ENCODE measurements at regions not wholly inside any gene's neighbourhood (a gene's known extent, or its start where the extent isn't known, plus 50 kb on each side); places are given as distances from the start of the nearest gene placed in this dataset.

DNA sequence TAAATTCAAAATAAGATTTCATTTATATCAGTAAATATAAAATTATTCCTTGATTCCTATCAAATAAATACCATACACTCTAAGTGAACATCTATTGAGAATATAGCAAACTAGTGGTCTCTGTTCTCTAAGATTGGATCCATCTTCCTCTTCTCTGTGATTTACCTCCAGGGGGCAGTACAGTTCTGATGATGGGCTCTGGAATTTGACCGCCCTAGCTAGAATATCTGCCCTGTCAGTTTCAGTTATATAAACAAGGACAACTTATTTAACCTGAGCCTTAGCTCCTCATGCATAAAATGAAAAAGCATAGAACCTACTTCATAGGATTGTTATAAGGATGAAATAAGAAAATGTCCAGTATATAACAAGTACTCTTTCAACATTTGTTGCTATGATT, 171.1 kb upstream of the CCDC54 start:
- DNase-seq = peak in 1 of 3 donors; percentile 16
- intact Hi-C loops (cut with DNase I, micrococcal nuclease) = no loop called here
- Histone ChIP-seq H3K36me3 (ENCODE audit: low read depth) (no peaks in the 10 kb centered on the region), H3K9me3 (no peaks in the 10 kb centered on the region), H3K4me3 (no peak overlapping the region), H3K4me1 (ENCODE audit: low read depth) (no peaks in the 10 kb centered on the region)
- no peak for ATAC-seq
- TF ChIP-seq, protein P1, sequence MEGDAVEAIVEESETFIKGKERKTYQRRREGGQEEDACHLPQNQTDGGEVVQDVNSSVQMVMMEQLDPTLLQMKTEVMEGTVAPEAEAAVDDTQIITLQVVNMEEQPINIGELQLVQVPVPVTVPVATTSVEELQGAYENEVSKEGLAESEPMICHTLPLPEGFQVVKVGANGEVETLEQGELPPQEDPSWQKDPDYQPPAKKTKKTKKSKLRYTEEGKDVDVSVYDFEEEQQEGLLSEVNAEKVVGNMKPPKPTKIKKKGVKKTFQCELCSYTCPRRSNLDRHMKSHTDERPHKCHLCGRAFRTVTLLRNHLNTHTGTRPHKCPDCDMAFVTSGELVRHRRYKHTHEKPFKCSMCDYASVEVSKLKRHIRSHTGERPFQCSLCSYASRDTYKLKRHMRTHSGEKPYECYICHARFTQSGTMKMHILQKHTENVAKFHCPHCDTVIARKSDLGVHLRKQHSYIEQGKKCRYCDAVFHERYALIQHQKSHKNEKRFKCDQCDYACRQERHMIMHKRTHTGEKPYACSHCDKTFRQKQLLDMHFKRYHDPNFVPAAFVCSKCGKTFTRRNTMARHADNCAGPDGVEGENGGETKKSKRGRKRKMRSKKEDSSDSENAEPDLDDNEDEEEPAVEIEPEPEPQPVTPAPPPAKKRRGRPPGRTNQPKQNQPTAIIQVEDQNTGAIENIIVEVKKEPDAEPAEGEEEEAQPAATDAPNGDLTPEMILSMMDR (IDR thresholded peaks at IDR 0.05) = no peak

- Histone ChIP-seq H3K4me1 (ENCODE audit: low read depth) (no peaks in the 10 kb centered on the region), H3K9me3 (no peaks in the 10 kb centered on the region), H3K4me3 (no peak overlapping the region), H3K36me3 (ENCODE audit: low read depth) (no peaks in the 10 kb centered on the region)
- no peak for ATAC-seq
- no peak for DNase-seq
- intact Hi-C loops (cut with DNase I, micrococcal nuclease) = no loop called here
- TF ChIP-seq, protein P1 (IDR thresholded peaks at IDR 0.05) = no peak
Observed at GRCh38 chr3:107206945-107207344, 170.3 kb upstream of the CCDC54 start.

GRCh38 chr3:107208100-107208499, 169.1 kb upstream of the CCDC54 start:
- peak; percentile 60 for ATAC-seq
- peak in 1 of 3 donors; percentile 25 for DNase-seq

GRCh38 chr3:107208796-107209195, 168.4 kb upstream of the CCDC54 start:
- Histone ChIP-seq H3K4me1 (ENCODE audit: low read depth) (no peaks in the 10 kb centered on the region), H3K4me3 (no peak overlapping the region), H3K36me3 (ENCODE audit: low read depth) (no peaks in the 10 kb centered on the region)

More at GRCh38 chr3:107208100-107208499, 169.1 kb upstream of the CCDC54 start:
- H3K4me3 ChIP-seq = no peak overlapping the region
- intact Hi-C loops (cut with DNase I, micrococcal nuclease) = no loop called here
- H3K36me3 ChIP-seq (ENCODE audit: low read depth) = no peaks in the 10 kb centered on the region
- H3K9me3 ChIP-seq = no peaks in the 10 kb centered on the region
- no peaks in the 10 kb centered on the region for H3K4me1 ChIP-seq (ENCODE audit: low read depth)
- TF ChIP-seq, protein P1 (IDR thresholded peaks at IDR 0.05) = no peak

DNA sequence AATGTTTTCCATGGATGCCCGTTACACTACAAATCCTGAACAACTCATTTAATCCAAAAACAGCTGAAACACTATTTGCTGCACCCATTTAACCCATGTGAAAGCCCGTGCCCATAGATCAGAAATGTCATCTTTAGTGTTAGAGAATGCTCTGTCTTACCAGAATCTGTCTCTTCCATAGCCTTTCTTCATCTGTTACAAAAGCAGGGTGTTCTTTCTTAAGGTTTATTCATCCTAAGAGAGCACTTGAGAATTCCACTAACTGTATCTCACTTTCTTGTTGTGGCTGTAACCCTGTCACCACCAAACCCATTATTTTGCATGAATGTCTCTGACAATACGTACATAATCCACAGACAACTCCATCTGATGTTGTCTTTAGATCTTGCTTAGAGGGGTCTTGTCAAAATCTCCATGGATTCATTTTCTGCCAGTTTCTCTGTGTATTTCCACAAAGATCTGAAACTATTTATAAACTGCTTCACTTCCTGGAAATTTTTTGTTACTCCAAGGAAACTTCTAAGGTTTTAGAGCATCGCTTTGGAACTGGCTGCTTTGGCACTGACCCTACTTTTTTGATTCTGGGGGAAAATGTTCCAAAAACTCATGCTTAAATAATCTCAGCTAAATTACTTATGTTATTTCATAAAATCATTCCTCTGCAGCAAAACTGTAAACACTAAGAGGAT, 167.8 kb upstream of the CCDC54 start:
- Histone ChIP-seq H3K4me3 (no peak overlapping the region), H3K4me1 (ENCODE audit: low read depth) (no peaks in the 10 kb centered on the region), H3K9me3 (no peaks in the 10 kb centered on the region), H3K36me3 (ENCODE audit: low read depth) (no peaks in the 10 kb centered on the region)
- no peak for ATAC-seq
- no peak for DNase-seq
- intact Hi-C loops (cut with DNase I, micrococcal nuclease) = no loop called here
- TF ChIP-seq, protein P1 (IDR thresholded peaks at IDR 0.05) = no peak

More at GRCh38 chr3:107208796-107209195, 168.4 kb upstream of the CCDC54 start:
- DNase-seq (no peak), ATAC-seq (no peak)
- intact Hi-C loops (cut with DNase I, micrococcal nuclease) = no loop called here
- TF ChIP-seq, protein P1 (IDR thresholded peaks at IDR 0.05) = no peak
- H3K9me3 ChIP-seq = no peaks in the 10 kb centered on the region

Measured in mucosa of descending colon (tissue), 3 donors.